Adrenal gland (tissue), 5 donors: ENCODE measurements at regions not wholly inside any gene's neighbourhood (a gene's known extent, or its start where the extent isn't known, plus 50 kb on each side); places are given as distances from the start of the nearest gene placed in this dataset.

ENCODE experiments used
- POLR2A ChIP-seq, 2 donors: fragments of 450-650 bp; IDR thresholded peaks; one replicate each; pipeline ENCODE4 v1.6.1; 2017; ENCODE audit warnings: antibody characterized with exemption in 2 of 2, mild to moderate bottlenecking in 2 of 2, moderate library complexity in 1 of 2
- TF ChIP-seq, protein P1 (sequence below), 6 experiments: fragments of 450-650 bp in 4 of 6; fragments of 200-600 bp in 2 of 6; sonication (generic) in 1 of 6; IDR thresholded peaks; 1 replicate in 5 of 6; 2 replicates in 1 of 6; pipeline versions ENCODE4 v1.5.1 to v1.8.0; 2016 to 2021; ENCODE audit warnings: antibody characterized with exemption in 6 of 6, mild to moderate bottlenecking in 2 of 6, moderate library complexity in 1 of 6
- donor health status: DM: no; HTN: no; CAD: no.

DNA sequence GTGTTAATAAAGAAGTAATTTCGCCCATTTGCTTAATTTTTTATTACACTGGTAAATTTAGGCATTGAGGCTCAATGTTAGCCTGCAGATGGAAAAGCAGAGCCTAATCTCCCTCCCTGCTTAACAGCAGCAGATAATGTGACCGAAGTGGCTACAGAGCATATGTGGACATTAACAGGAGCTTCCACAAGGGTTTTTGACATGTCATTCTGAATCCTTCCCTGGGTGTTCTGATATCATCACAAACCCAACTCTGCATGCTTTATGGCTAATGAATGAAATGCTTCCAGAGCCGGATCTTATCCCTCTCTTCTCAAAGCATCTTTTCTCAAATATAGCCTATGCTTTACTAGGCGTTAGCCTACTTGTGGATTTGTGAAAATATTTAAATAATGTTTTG, 208.6 kb downstream of the CAAP1 start:
- no peak for TF ChIP-seq POLR2A (IDR thresholded peaks at IDR 0.05)
- TF ChIP-seq, protein P1, sequence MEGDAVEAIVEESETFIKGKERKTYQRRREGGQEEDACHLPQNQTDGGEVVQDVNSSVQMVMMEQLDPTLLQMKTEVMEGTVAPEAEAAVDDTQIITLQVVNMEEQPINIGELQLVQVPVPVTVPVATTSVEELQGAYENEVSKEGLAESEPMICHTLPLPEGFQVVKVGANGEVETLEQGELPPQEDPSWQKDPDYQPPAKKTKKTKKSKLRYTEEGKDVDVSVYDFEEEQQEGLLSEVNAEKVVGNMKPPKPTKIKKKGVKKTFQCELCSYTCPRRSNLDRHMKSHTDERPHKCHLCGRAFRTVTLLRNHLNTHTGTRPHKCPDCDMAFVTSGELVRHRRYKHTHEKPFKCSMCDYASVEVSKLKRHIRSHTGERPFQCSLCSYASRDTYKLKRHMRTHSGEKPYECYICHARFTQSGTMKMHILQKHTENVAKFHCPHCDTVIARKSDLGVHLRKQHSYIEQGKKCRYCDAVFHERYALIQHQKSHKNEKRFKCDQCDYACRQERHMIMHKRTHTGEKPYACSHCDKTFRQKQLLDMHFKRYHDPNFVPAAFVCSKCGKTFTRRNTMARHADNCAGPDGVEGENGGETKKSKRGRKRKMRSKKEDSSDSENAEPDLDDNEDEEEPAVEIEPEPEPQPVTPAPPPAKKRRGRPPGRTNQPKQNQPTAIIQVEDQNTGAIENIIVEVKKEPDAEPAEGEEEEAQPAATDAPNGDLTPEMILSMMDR (IDR thresholded peaks at IDR 0.05) = no peak
